Activated CD4-positive, CD25-positive, alpha-beta regulatory T cell treated with anti-CD3 and anti-CD28 coated beads, Interleukin-2, amount 50 U/mL, for 24 hours (primary cell): ENCODE measurements at regions not wholly inside any gene's neighbourhood (a gene's known extent, or its start where the extent isn't known, plus 50 kb on each side); places are given as distances from the start of the nearest gene placed in this dataset.

Experiments used
- ATAC-seq, 2 donors: fragments of 150-1000 bp; cut with Tn5 transposase; one replicate each; pipeline ENCODE4 v1.10.0; 2021; ENCODE audit warnings: mild to moderate bottlenecking in 1 of 2, moderate library complexity in 1 of 2

DNA sequence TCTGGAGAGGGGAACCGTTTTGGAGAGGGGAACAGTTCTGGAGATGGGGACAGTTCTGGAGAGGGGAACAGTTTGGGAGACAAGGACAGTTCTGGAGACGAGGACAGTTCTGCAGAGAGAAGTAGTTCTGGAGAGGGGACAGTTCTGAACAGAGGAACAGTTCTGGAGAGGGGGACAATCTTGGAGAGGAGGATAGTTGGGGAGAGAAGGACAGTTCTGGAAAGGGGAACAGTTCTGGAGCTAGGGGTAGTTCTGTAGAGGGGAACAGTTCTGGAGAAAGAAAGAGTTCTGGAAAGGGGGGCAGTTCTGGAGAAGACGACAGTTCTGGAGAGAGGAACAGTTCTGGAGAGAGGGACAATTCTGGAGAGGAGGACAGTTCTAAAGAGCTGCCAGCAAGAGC is 745.9 kb downstream of the GALR1 start:
- no peak for ATAC-seq

GRCh38 chr18:77996737-77997136 is 747.1 kb downstream of the GALR1 start:
- no peak for ATAC-seq

- ATAC-seq: no peak
Measured at GRCh38 chr18:78001811-78002210, 752.2 kb downstream of the GALR1 start.

DNA sequence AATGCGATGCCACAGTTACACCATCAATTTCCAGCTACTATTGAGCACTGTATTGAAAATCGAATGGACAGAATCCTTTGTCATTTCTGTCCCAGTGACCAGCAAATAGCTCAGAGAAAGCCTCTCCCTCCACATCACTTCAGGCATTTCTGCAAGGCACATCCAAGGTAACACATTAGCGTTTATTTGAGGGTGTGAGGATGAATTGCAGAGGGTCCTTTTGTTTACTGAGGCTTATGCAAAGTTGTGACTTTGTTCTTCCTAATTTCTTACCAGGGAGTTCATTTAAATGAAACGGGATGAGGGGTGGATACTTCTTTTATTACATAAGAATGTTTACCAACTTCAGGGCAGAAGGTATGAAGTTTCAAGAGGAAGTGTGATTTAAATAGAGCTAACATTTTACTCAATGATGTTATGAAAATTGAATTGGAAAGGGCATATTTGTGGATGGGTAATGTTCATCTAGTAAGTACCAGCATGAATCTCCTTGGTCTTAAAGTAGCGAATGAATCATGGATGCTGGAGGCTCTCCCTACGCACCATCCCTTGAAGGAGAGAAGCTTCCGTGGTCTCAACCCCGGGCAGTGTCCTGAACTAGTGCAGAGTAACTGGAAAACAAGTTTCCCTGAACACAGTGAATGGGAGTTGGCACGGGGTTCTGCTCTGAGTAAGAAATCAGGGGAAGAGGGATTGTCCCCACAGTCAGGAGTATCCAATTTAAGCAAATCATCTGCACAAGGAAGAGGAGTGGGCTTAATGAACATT is 756.5 kb downstream of the GALR1 start:
- ATAC-seq: no peak

DNA sequence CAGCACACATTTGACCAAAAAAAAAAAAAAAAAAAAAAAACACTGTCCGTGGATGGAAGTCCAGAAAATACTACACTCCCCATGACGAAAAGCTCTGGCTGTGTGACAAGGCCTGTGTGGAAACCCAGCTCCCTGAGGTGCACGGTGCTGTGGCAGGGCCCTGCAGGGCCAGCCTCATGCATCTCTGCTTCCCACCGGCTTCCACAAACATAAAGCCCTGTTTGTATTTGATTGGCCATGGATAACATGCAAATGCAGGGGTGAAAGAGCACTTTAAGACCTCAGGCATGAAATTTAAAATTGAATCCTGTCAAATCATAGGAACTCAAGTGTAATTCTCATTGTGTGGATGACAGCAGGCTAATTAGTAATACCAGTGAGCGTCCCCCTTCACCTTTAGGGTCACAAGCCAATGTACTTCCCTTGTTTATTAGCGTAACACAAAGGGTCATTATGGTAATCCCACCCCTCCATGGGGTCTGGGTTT is 757.2 kb downstream of the GALR1 start:
- ATAC-seq: no peak

GRCh38 chr18:78010363-78010762 is 760.7 kb downstream of the GALR1 start:
- ATAC-seq: no peak

DNA sequence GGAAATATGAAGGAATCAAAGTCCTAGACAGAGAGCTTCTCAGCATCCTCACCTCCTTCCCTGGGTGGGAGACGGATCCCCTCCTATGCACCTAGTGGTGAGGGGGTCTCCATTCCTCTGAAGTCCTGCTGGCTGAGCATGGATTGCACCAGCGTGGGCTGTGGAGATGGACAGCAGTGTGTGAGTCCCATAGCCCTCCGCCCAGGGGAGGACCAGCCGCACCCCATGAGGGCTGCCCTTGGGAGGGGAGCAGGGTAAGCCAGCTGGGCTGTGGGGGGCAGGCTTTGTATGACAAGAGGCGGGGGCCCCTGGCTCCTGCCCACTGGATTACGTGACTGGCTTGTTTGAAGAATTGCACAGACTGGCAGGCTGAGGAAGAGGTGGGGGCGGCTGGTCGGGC is 768.2 kb downstream of the GALR1 start:
- peak in 1 of 2 donors; percentile 21 for ATAC-seq

GRCh38 chr18:78021196-78021595 is 771.5 kb downstream of the GALR1 start:
- no peak for ATAC-seq

GRCh38 chr18:78031589-78031988 is 781.9 kb downstream of the GALR1 start:
- ATAC-seq: no peak

- ATAC-seq: no peak
Measured at GRCh38 chr18:78031991-78032390, 782.3 kb downstream of the GALR1 start.

DNA sequence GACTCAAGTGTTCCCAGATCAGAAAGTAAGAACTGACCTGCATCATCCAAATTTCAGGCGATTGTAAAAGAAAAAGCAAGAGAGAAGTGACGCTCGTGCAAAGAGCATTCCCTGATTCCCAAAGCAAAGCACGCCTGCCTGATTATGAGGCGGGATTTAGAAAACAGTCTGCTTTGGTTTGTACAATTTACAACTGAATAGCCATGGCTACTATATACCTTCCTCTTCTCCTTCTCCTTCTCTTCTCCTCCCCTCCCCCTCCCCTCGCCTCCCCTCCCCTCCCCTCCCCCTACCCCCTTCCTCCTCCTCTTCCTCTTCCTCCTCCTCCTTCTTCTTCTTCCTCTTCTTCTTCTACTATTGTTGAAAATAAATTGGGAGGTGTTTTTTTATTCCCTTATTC is 782.9 kb downstream of the GALR1 start:
- ATAC-seq: no peak

GRCh38 chr18:78034755-78035154 is 785.1 kb downstream of the GALR1 start:
- no peak for ATAC-seq

GRCh38 chr18:78041218-78041617 is 791.6 kb downstream of the GALR1 start:
- ATAC-seq: no peak

DNA sequence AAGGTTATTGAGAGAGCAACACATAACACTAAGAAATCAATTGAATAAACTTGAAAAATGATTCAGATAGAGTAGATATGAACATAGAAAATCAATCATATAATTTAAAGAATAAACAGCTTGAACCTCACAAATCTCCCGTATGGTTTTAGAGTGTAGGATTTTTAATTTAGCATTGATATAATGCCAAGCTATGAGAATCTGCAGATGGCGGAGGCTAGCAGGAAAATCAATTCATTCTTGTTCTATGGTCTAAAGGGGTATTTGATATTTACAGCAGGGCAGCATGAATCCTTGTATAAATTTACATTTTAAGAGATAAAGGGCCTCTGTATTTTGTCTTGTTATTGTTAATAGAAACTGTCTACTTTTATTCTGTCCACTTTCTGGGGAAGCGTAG is 797.0 kb downstream of the GALR1 start:
- ATAC-seq: no peak

GRCh38 chr18:78049281-78049680 is 799.6 kb downstream of the GALR1 start:
- no peak for ATAC-seq

DNA sequence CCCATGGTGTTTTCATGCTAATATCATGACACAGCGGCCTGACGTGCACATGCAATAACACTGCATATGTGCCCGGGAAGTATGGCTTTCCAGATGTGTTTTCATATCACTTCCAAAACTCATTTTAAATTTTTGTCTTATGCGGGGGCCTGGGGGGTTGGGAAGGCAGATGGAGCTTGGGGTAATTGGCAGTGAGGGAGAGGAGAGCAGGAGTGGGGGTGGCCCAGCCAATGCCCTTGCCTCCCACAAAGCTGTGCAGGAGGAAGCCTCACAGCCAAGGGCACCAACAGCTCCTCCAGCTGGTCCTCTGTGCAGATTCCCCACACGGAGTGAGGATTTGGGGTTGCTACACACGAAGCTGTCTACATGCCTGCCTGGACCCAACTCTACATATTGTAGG is 805.2 kb downstream of the GALR1 start:
- no peak for ATAC-seq

DNA sequence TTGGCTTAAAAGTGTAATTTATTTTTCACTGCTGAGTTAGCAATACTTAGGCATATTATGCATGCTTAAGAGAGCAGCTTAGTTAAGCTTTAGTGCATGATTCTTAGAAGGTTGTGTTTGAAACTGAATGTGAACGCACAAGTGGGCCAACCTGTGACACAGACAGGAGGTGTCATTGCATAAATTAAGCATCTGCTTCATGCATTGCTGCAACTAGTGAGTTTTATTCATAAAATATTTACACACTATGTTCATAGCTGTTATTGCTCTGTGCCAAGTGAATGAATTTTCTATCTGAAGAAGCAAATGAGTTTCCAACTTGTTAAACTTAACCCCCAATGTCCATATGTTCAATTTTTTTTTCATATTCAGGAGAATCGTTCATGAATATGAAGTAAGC is 806.4 kb downstream of the GALR1 start:
- ATAC-seq: no peak

GRCh38 chr18:78069784-78070664 is 820.4 kb downstream of the GALR1 start:
- no peak for ATAC-seq

DNA sequence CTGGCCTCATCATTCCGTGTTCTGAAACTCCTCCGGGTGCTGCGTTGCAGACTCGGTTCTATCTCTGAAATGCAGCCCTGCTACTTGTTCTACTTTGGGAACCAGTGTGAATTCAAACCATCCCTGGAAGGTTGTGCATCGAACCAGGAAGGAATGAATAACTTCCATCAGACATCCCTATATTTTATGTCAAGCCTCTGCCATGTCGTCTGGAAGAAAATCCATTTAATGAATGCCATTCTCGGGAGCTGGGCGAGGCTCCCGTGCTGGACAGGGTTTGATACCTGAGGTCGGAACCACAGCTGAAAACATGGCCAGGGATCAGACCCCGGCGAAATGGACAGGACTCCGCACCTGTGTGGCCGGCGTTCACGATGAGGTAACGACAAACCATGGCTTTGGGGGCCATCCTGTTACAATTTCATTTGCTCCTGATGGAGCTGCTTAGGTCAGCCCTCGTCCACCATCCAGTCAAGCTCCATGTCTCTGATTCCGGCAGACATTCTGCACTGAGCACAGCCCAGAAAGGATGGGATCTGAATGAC is 821.6 kb downstream of the GALR1 start:
- ATAC-seq: no peak

DNA sequence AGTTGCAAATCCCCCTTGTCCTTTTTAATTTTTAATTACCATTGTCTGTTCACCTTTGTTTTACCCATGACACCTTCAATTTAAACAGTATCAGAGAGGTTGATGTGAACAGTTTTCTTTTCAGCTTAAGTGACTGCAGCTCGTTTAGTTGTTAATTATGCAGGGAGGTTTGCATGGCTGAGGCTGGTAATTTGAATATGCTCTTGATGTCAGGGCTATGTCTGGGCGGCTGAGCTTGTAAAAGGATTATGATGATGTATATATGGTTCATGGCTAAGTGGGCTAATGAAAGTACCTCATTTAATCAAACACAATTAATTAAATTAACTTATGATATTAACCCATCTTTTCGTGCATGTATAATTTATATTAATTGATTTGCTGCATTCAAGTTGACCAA is 822.1 kb downstream of the GALR1 start:
- ATAC-seq: no peak

DNA sequence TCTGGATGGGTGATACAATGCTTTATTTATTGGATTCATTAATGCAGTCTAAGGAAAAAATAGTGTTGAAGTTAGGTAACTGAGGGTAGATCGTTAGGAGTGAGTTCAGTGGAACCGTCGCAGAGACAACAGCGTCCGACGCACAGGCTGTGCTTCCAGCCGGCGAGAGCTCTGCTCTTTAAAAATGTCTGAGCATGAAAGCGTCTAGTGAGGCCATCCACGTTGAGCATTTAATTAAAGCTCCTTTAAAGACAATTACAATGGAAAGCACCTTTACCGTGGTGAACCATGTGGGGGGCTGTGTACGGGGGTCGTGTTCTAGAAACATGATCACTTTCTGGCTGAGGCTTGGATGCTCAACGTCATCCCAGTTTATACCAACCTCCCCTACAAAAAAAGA is 822.7 kb downstream of the GALR1 start:
- ATAC-seq: no peak

GRCh38 chr18:78073275-78073674 is 823.6 kb downstream of the GALR1 start:
- ATAC-seq: no peak

DNA sequence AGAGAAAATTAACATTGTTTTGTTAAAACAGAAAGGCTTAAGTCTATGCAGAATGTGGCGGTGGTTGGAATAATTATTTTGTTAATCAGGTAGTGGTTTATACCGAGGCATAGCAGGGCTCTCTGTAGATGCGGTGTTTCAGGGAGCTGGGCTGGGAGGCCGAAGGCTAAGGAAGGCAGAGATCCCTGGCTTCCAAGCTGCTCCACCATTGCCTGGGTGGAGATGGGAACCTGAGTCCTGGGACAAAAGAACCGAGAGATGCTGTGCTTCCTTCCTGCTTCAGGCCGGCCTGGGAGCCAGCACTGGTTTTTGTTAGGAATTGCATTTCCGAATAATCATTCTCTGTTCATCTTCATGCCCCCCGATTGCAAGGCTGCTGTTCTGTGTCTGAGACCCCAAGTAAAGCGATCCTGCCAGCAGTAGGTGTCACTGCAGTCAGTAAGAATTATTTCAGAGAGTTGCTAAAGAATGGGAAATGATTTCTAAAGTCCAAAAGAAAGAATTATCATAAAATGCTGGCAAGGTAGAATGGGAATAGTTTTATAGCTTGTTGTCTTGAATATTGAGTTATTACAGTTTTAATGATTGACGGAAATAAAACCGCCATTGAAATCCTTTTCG is 824.9 kb downstream of the GALR1 start:
- no peak for ATAC-seq
